ENCODE measurements at regions not wholly inside any gene's neighbourhood (a gene's known extent, or its start where the extent isn't known, plus 50 kb on each side); places are given as distances from the start of the nearest gene placed in this dataset.

- TF ChIP-seq CTCF (IDR thresholded peaks at IDR 0.05): no peak
- TF ChIP-seq POLR2A (IDR thresholded peaks at IDR 0.05): no peak
Observed at GRCh38 chr1:218763538-218763937, 410.1 kb upstream of the LYPLAL1 start.

Data from esophagus squamous epithelium (tissue), 4 donors.